ENCODE measurements at regions not wholly inside any gene's neighbourhood (a gene's known extent, or its start where the extent isn't known, plus 50 kb on each side); places are given as distances from the start of the nearest gene placed in this dataset.

DNA sequence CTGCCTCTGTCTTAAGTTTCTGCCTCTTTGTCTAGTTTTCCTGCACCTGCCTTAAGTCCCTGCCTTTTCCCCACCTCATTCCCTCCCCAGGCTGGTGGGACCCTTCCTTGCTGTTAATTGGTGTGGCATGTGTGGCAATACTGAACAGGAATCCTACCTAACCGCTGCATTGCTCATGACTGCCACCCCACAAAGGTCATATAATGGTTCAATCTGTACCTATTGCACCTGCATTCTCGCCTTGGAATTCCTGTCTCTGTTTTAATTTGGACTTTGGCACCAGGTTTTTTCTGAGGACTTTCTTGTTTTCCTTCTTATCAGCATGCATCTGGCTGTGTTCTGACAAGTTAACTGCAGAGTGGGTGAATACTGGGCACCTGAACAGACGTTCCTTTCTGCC, 966.2 kb upstream of the TMEM132C start:
- TF ChIP-seq, protein P1, sequence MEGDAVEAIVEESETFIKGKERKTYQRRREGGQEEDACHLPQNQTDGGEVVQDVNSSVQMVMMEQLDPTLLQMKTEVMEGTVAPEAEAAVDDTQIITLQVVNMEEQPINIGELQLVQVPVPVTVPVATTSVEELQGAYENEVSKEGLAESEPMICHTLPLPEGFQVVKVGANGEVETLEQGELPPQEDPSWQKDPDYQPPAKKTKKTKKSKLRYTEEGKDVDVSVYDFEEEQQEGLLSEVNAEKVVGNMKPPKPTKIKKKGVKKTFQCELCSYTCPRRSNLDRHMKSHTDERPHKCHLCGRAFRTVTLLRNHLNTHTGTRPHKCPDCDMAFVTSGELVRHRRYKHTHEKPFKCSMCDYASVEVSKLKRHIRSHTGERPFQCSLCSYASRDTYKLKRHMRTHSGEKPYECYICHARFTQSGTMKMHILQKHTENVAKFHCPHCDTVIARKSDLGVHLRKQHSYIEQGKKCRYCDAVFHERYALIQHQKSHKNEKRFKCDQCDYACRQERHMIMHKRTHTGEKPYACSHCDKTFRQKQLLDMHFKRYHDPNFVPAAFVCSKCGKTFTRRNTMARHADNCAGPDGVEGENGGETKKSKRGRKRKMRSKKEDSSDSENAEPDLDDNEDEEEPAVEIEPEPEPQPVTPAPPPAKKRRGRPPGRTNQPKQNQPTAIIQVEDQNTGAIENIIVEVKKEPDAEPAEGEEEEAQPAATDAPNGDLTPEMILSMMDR (IDR thresholded peaks at IDR 0.05), result no peak
- no peak for TF ChIP-seq POLR2A (IDR thresholded peaks at IDR 0.05)
